Sciatic nerve (tissue), 2 donors: ENCODE measurements at regions not wholly inside any gene's neighbourhood (a gene's known extent, or its start where the extent isn't known, plus 50 kb on each side); places are given as distances from the start of the nearest gene placed in this dataset.
A peak's percentile ranks its signal among the peaks of the same experiment; 100 is the strongest.
"Not testable (repeated sequence)": the region's sequence is repeated elsewhere in the genome, so short reads cannot be mapped to it uniquely, and the experiment has no call there.

Source experiments
- ATAC-seq: fragments of 200-7000 bp; cut with Tn5 transposase; one replicate; pipeline ENCODE4 v1.9.1; 2020; ENCODE audit warnings: mild to moderate bottlenecking, moderate library complexity
- DNase-seq: peaks from one replicate; pipeline ENCODE4 v3.0.0-alpha.2; 2020; ENCODE audit warnings: low spot score
- intact Hi-C: fragments of 100-400 bp; cut with DNase I; formaldehyde crosslinking; loops from one replicate; pipeline ENCODE4 v1.14.2; 2022
- donor health status: DM: no; HTN: no; CAD: no.
- donor health status: DM: no; HTN: no; CAD: no.

DNA sequence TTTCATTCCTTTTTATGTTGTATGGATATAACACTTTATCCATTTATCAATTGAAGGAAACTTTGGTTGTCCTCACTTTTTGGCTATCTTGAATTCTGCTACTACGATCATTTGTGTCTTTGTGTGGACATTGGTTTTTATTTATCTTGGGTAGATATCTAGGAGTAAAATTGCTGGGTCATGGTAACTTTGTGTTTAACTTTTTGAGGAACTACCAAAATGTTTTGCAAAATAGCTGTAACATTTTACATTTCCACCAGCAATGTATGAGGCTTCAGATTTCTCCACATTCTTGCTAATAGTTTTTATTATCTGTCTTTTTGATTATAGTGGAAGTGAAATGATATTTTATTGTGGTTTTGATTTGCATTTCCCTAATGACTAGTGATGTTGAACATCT, 55.6 kb downstream of the TLNRD1 start:
- ATAC-seq (peak; percentile 39), DNase-seq (no peak)
- intact Hi-C loops = no loop called here

DNA sequence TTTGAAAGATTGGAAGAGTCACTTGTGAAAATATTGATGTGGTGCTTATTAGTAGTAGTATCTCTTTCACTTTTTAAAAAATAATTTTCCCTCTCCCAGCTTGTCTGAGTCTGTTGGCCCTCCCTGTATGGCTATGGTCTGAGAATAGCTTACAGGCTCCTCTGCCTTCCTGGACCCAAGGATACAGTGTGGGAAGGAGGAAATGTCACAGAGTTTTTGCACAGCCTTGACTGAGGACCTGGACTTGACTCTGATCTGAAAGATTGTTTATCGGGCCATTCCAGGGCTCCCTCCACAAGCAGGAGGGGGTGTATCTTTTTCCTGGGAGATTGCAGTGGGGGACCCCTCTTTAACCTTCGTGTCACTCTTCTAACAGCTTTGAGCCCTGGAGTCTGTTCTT, 59.7 kb downstream of the TLNRD1 start:
- ATAC-seq (no peak), DNase-seq (no peak)
- intact Hi-C loops = no loop called here

DNA sequence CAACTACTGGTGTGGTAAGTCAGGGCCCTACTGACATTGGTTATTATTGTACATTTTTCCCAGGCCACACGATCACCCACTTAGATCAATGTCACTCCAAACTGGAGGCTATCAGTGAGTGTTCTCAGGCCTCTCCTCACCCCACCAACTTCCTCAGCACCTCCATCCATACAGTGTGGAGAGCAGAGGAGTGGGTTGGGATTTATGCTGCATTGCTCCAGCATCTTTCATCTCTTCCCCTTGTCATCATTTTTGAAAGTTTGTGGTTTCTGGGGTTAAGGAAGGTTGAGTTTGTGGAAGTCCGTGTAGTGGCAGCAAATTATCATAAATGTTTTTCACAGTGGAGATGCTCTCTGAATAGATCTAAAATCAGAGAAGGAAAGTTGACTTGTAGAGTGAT, 60.2 kb downstream of the TLNRD1 start:
- intact Hi-C loops = no loop called here
- no peak for ATAC-seq
- no peak for DNase-seq

DNA sequence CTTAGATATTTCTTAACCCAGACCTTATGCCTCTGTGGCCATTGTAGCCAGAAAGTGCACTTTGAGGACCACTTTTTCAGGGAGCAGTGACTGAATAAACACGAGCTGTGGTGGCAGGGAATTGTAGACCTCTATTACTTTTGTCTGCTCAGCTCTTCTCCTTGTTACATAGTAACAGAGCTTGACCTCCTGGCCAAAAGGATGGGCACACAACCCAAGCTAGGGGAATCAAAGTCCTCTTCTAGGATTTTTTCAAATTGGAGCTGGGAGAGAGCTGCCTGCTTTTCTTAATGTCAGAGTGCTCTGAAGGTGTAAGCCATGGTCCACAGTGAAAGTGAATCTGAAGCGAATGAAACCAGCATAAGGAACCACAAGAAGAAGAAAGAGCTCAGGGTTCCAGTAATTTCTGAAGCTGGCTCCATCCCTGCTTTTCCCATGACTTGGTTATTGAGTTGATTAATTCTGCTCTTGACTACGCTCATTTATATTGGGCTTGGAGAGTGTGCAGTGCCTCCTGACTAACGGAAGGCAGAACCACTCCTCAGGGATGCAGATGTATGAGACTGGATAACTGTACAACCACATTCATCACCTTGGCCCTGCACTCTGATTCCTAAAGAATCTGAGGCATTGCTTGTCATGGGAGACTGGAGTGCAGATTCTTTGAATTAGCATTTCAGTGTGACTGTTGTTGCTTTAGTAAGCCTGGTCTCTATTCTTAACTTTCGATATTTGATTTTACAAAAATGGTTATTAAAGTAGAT, 60.9 kb downstream of the TLNRD1 start:
- intact Hi-C loops = no loop called here
- DNase-seq (no peak), ATAC-seq (no peak)

DNA sequence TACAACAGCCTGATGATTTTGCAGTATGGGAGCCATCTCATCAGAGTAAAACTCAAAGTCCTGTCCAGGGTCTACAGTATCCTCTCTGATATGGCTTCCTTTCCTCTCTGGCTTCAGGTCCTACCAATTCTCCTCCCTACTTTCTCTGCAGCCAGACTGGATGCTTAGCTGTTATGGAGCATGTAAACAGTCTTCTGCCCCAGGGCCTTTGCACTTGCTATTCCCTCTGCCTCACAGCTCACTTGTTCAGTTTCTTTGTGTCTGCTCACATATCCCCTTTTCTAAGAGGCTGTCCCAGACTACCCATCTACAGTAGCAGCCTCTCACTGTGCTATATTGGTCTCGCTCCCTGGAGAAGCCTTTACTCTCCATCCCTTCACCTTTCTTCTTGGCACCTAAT, 62.2 kb downstream of the TLNRD1 start:
- intact Hi-C loops = no loop called here
- no peak for ATAC-seq
- no peak for DNase-seq

DNA sequence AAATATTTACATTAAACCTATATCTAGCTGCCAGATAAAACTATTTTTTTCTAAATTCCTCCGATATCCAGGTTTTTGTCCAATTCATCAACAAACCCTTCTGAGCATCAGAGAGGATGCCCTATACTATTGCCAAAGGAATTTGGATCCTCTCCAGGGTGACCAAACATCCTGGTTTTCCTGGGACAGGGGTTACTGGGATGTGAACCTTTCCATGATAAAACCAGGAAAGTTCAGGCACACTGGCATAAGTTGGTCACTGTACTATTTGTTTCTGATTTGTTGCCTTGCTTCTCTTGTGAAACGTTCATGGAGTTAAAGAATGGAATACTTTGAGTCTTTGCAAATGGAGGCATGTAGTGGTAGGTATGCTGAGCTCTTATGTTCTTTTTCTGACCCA, 63.5 kb downstream of the TLNRD1 start:
- intact Hi-C loops = no loop called here
- DNase-seq (no peak), ATAC-seq (no peak)

DNA sequence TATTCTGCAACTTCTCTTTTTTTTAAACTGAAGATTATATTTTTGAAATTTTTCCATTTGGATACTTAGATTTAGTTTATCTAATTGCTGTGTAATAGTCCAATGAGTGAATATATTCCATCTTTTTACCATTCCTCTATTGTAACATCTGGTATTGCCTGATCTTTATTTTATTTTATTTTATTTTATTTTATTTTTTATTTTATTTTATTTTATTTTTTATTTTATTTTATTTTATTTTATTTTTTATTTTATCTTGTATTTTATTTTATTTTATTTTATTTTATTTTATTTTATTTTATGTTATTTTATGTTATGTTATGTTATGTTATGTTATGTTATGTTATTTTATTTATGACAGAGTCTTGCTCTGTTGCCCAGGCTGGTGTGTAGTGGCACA, 66.5 kb upstream of the CFAP161 start:
- DNase-seq, ATAC-seq, intact Hi-C loops: not testable (repeated sequence)

DNA sequence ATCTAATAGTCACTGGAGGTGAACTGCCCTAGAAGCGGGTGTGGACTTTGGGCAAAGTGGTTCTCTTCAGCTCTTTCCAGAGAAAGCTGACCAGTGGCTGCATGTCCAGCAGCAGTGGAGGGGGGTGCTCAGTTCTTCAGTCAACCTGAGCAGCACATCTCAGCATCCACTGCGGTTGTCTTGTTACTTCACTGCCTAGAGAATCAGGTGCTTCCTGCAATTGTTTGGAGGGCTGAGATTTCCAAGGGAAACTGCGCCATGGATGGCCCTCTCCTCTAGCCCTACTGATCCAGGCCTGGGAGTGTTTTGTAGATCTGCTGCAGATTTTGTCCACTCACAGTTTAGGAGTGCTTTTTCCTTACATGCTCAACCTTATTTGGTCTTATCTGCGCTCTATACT, 65.6 kb upstream of the CFAP161 start:
- intact Hi-C loops = no loop called here
- DNase-seq = no peak
- no peak for ATAC-seq

DNA sequence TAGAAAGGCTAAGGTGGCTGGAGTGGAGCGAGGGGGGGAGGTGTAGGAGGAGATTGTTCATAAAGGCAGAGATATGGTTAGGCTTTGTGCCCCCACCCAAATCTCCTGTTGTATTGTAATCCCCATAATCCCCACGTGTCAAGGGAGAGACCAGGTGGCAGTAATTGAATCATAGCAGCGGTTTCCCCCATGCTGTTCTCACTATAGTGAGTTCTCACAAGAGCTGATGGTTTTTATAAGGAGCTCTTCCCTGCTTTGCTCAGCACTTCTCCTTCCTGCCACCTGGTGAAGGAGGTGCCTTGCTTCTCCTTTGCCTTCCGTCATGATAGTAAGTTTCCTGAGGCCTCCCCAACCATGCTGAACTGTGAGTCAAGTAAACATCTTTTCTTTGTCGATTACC, 64.7 kb upstream of the CFAP161 start:
- no peak for DNase-seq
- ATAC-seq = no peak
- intact Hi-C loops = no loop called here

DNA sequence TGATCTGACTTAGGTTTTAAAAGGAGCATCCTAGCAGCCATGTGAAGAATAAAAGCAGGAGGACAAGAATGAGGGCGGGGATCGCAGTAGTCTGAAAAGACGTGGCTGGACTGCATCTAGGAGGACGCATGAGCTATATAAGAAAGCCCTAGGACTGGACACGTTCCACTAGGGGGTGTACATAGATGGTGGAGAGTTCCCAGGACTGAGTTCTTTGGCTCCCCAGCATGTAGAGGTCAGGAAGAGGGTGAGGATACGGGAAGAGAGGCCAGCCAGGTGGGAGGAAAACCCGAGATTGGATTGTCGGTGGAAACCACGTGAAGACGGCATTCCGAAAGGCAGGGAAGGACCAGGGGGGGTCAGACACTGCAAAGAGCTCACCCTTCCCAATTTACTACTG, 64.2 kb upstream of the CFAP161 start:
- intact Hi-C loops = no loop called here
- ATAC-seq (no peak), DNase-seq (no peak)

DNA sequence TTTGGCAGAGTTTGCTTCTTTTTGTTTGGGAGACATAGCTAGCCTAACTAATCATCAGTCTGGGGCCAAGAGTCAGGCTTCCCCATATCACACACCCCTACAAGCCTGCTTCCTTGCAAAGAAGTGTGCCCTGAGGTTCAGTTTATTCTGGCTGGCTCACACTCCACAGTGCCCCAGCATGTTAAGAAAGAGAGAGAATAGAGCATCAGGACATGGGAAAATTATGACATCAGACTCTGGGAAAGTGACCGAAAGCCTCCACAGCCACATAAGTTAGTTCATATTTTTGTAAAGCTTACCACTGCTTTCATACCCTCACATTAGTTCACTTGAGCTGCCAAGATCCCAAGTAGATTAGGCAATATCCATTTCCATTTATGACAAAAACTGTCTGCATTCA, 63.0 kb upstream of the CFAP161 start:
- DNase-seq (no peak), ATAC-seq (peak; percentile 79)
- intact Hi-C loops = no loop called here

DNA sequence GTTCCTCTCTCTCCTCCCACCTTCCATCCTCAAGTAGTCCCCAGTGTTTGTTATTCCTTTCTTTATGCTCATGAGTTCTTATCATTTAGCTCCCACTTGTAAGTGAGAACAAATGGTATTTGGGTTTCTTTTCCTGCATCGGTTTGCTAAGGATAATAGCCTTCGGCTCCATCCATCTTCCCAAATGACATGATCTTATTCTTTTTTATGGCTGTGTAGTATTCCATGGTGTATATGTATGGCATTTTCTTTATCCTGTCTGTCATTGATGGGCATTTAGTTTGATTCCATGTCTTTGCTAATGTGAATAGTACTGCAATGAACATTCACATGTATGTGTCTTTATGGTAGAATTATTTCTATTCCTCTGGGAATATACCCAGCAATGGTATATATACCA, 62.4 kb upstream of the CFAP161 start:
- ATAC-seq = no peak
- no peak for DNase-seq
- intact Hi-C loops = no loop called here

DNA sequence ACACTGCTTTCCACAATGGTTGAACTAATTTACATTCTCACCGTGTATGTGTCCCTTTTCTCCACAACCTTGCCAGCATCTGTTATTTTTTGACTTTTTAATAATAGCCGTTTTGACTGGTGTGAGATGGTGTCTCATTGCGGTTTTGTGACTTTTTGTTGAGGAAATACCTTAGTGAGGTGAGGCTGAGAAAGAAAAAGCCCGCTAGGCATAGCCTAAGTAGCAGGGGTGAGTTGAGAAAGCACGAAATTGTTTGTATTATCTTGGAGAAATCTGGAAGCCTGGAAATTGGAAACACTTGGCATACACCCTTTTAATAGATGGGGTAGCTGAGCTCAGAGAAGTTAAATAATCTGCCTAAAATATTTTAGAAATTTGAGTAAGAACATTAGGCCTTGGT, 61.5 kb upstream of the CFAP161 start:
- intact Hi-C loops = no loop called here
- DNase-seq (no peak), ATAC-seq (no peak)

DNA sequence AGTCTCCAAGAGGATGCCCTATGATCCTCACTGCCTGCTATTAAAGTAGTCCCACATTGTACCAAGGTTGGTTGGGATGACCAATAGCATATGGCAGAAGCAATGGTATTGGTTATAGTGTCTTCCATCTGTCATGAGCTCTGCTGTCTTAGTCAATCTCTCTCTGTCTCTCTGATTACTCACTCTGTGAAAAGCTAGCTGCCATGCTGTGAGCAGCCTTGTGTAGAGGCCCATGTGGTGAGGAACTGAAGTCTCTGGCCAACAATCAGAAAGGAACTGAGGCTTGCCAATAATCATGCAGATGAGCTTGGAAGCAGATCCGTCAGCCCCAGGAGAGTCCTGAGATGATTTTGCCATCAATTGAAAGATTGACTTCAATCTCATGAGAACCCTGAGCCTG, 60.3 kb upstream of the CFAP161 start:
- ATAC-seq (no peak), DNase-seq (no peak)
- intact Hi-C loops = no loop called here

DNA sequence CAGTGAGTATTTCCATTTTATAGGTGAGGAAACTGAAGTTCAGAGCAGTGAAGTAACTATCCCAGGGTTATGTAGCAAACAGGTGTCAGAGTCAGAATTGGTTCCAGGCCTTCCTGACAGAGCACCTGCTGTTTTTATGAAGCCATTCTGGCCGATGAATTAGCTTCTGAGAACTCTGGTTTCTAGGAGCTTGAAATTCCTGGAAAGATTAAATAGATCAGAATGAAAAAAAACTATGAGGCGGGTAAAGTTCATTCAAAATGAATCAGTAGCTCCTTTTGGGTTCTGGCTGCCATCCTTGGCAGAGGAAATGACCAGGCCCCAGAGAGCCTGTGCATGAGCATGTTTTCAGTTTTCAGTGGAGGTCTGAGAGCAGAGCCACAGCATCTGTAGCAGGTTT, 59.3 kb upstream of the CFAP161 start:
- DNase-seq (no peak), ATAC-seq (no peak)
- intact Hi-C loops = no loop called here

DNA sequence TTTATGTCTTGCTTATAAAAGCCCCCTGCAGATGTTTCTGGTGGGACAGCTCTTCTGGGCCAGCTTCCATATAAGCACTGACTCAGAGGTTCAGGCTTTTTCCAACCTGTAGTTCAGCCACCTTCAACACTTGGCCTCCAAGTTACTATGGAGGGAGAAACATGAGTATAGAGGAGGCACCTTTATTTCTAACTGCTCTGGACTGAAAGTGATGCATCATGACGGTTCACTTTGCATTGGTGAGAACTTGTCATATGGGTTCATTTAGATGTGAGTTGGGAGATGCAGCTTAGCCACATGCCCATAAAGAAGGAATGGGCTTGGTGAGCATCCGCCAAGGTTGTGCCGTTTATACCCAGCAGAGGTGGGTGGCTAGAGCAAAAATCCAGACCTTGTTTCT, 58.8 kb upstream of the CFAP161 start:
- intact Hi-C loops = no loop called here
- no peak for ATAC-seq
- no peak for DNase-seq

DNA sequence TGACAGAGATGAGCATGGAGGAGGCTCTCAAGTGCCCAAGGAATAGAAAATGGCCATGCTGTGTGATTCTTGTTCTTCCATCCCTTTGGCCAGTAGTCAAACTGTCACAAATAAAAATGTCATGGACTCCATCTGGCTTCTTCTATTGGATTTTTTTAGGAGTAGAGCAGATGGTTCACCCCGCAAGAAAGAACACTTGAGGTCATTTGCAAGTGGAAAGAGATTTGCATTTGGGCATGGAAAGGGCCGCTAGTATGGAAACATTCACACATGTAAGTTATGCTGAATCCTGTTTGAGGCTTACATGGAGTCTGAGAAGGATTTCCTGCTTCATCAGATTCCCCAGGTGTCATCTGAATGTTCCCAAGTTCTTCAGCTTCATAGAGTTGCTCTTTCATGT, 53.1 kb upstream of the CFAP161 start:
- ATAC-seq (no peak), DNase-seq (no peak)
- intact Hi-C loops = no loop called here

DNA sequence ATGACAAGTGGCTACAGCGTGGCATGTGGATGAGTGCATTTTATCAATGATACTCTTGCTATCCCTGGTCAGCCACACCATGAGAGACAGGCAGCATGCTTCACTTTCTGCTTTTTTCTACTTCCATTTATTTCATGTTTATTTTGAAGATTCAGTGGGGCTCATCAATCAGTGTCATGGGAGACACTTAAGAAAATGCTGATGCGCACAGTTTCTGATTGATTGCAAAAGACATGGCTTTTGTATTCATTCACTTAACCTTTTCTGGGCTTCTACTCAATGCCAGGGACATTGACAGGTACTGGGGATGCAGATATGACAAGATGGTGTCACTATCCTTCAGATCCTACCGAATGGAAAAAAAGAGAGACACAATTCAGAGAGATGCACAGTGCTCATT, 50.9 kb upstream of the CFAP161 start:
- ATAC-seq = no peak
- no peak for DNase-seq
- intact Hi-C loops = no loop called here
